ENCODE measurements at regions not wholly inside any gene's neighbourhood (a gene's known extent, or its start where the extent isn't known, plus 50 kb on each side); places are given as distances from the start of the nearest gene placed in this dataset.

DNA sequence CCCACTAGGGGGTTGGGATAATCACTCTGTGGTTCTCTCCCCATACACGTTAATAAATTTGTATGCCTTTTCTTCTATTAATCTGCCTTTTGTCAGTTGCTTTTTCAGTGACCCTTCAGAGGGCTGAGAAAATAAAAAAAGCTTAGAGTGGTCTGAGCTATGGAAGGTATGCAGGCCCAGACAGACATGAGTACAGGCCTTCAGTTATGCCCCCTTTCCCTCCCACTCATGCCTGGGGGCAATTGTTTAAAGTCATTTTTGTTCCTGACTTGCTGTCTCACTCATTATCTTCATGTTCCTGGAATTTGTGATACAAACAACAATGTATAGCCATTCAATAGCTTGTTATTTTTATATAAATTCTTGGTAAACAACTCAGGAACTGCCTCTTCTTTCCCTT is 170.8 kb downstream of the AKR1D1 start:
- TF ChIP-seq, protein P1, sequence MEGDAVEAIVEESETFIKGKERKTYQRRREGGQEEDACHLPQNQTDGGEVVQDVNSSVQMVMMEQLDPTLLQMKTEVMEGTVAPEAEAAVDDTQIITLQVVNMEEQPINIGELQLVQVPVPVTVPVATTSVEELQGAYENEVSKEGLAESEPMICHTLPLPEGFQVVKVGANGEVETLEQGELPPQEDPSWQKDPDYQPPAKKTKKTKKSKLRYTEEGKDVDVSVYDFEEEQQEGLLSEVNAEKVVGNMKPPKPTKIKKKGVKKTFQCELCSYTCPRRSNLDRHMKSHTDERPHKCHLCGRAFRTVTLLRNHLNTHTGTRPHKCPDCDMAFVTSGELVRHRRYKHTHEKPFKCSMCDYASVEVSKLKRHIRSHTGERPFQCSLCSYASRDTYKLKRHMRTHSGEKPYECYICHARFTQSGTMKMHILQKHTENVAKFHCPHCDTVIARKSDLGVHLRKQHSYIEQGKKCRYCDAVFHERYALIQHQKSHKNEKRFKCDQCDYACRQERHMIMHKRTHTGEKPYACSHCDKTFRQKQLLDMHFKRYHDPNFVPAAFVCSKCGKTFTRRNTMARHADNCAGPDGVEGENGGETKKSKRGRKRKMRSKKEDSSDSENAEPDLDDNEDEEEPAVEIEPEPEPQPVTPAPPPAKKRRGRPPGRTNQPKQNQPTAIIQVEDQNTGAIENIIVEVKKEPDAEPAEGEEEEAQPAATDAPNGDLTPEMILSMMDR (conservative IDR thresholded peaks at IDR 0.05; ENCODE audit: low read length), result no peak
- no peak for TF ChIP-seq EZH2phosphoT487 (IDR thresholded peaks at IDR 0.05; ENCODE audit: borderline replicate concordance)
- no peaks in the 10 kb centered on the region for H3K4me1 ChIP-seq (ENCODE audit: insufficient read depth, low read length, poor library complexity, severe bottlenecking)
- no peaks in the 10 kb centered on the region for H3K9me2 ChIP-seq (replicated peaks; ENCODE audit: low read depth, low read length)
- no peak overlapping the region for H2AFZ ChIP-seq (ENCODE audit: low read length)
- H4K20me1 ChIP-seq (ENCODE audit: insufficient read depth, low read length, poor library complexity, severe bottlenecking), result no peaks in the 10 kb centered on the region
- H3K9me3 ChIP-seq (ENCODE audit: insufficient read depth, low read depth, low read length), result no peaks in the 10 kb centered on the region
- no peaks in the 10 kb centered on the region for H3K79me2 ChIP-seq (ENCODE audit: insufficient read depth, low read length)
- H3K4me2 ChIP-seq (ENCODE audit: low read depth, low read length, poor library complexity, severe bottlenecking), result no peak overlapping the region
- H3K27me3 ChIP-seq (ENCODE audit: insufficient read depth, low read length, poor library complexity, severe bottlenecking), result no peaks in the 10 kb centered on the region
- H3K4me3 ChIP-seq (ENCODE audit: low read length, poor library complexity, severe bottlenecking), result no peak overlapping the region
- H3K36me3 ChIP-seq (ENCODE audit: insufficient read depth, low read length), result no peaks in the 10 kb centered on the region
- H3K9ac ChIP-seq (ENCODE audit: low read depth, low read length, poor library complexity, severe bottlenecking), result no peak overlapping the region
- H3F3A ChIP-seq (ENCODE audit: low read depth), result no peaks in the 10 kb centered on the region

DNA sequence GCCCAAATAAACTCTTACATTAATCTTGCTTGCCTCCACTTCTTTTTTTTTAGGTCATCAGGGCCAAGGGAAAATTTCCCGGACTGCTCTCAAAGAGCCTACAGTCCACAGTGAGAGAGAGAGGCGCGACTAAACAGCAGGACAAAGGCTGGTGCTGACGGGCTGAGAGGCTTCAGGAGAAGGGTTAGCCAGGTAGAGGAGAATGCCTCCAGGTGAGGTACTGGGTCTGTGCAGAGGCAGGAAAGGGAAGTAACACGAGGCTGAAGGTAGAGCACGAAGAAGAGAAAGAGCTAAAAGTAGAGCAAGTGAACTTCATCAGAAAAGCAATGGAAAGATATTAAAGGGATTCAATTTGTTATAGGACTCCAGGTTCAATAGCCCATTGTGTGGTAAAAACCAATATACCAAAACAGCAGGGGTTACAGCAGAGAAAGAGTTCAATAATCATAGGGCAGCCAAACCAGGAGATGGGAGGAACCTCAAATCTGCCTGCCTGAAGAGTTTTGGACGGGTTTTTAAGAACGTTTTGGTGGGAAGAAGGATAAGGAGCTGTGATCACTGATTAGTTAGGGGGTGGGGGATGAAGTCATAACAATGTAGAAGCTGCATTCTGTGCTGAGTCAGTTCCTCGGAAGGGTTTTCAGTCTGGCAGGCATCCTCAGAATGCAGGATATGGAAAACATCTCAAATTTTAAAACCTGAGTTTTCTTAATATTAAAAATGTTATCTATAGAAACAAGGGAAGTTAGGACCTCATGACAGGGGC is 171.5 kb downstream of the AKR1D1 start:
- no peaks in the 10 kb centered on the region for H3K27me3 ChIP-seq (ENCODE audit: insufficient read depth, low read length, poor library complexity, severe bottlenecking)
- no peaks in the 10 kb centered on the region for H3K36me3 ChIP-seq (ENCODE audit: insufficient read depth, low read length)
- H3K4me3 ChIP-seq (ENCODE audit: low read length, poor library complexity, severe bottlenecking), result no peak overlapping the region
- no peak overlapping the region for H3K4me2 ChIP-seq (ENCODE audit: low read depth, low read length, poor library complexity, severe bottlenecking)
- no peaks in the 10 kb centered on the region for H3K9me3 ChIP-seq (ENCODE audit: insufficient read depth, low read depth, low read length)
- no peaks in the 10 kb centered on the region for H3K4me1 ChIP-seq (ENCODE audit: insufficient read depth, low read length, poor library complexity, severe bottlenecking)
- no peak overlapping the region for H3K9ac ChIP-seq (ENCODE audit: low read depth, low read length, poor library complexity, severe bottlenecking)
- no peaks in the 10 kb centered on the region for H3K9me2 ChIP-seq (replicated peaks; ENCODE audit: low read depth, low read length)
- no peaks in the 10 kb centered on the region for H3F3A ChIP-seq (ENCODE audit: low read depth)
- no peaks in the 10 kb centered on the region for H4K20me1 ChIP-seq (ENCODE audit: insufficient read depth, low read length, poor library complexity, severe bottlenecking)
- H3K79me2 ChIP-seq (ENCODE audit: insufficient read depth, low read length), result no peaks in the 10 kb centered on the region
- TF ChIP-seq, protein P1 (conservative IDR thresholded peaks at IDR 0.05; ENCODE audit: low read length), result no peak
- TF ChIP-seq EZH2phosphoT487 (IDR thresholded peaks at IDR 0.05; ENCODE audit: borderline replicate concordance), result no peak
- no peak overlapping the region for H2AFZ ChIP-seq (ENCODE audit: low read length)

DNA sequence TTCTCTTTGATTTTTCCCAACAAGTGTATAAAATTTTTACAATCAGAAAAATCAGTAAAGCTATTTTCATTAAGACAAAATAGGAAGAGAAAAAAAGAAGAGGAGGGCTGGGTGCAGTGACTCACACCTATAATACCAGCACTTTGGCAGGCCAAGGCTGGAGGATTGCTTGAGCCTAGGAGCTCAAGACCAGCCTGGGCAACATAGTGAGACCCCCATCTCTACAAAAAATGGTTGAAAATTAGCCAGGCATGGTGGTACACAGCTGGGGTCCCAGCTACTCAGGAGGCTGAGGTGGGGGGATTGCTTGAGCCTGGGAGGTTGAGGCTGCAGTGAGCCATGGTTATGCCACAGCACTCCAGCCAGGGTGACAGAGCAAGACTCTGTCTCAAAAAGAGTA is 172.3 kb downstream of the AKR1D1 start:
- no peaks in the 10 kb centered on the region for H3K79me2 ChIP-seq (ENCODE audit: insufficient read depth, low read length)
- TF ChIP-seq, protein P1 (conservative IDR thresholded peaks at IDR 0.05; ENCODE audit: low read length), result no peak
- no peak for TF ChIP-seq EZH2phosphoT487 (IDR thresholded peaks at IDR 0.05; ENCODE audit: borderline replicate concordance)
- H3K27me3 ChIP-seq (ENCODE audit: insufficient read depth, low read length, poor library complexity, severe bottlenecking), result no peaks in the 10 kb centered on the region
- H3K4me2 ChIP-seq (ENCODE audit: low read depth, low read length, poor library complexity, severe bottlenecking), result no peak overlapping the region
- H3K4me1 ChIP-seq (ENCODE audit: insufficient read depth, low read length, poor library complexity, severe bottlenecking), result no peaks in the 10 kb centered on the region
- H3K4me3 ChIP-seq (ENCODE audit: low read length, poor library complexity, severe bottlenecking), result no peak overlapping the region
- no peak overlapping the region for H3K9ac ChIP-seq (ENCODE audit: low read depth, low read length, poor library complexity, severe bottlenecking)
- H3K9me2 ChIP-seq (replicated peaks; ENCODE audit: low read depth, low read length), result no peaks in the 10 kb centered on the region
- H3K36me3 ChIP-seq (ENCODE audit: insufficient read depth, low read length), result no peaks in the 10 kb centered on the region
- no peaks in the 10 kb centered on the region for H3K9me3 ChIP-seq (ENCODE audit: insufficient read depth, low read depth, low read length)
- H3F3A ChIP-seq (ENCODE audit: low read depth), result no peaks in the 10 kb centered on the region
- no peak overlapping the region for H2AFZ ChIP-seq (ENCODE audit: low read length)
- no peaks in the 10 kb centered on the region for H4K20me1 ChIP-seq (ENCODE audit: insufficient read depth, low read length, poor library complexity, severe bottlenecking)
